Endothelial cell of umbilical vein (primary cell): ENCODE measurements at regions not wholly inside any gene's neighbourhood (a gene's known extent, or its start where the extent isn't known, plus 50 kb on each side); places are given as distances from the start of the nearest gene placed in this dataset.

Source experiments
- EZH2 ChIP-seq: IDR thresholded peaks from 2 replicates; pipeline ENCODE4 v1.6.1; 2012; ENCODE audit warnings: borderline replicate concordance, low read depth, mild to moderate bottlenecking, moderate library complexity, low read length, inconsistent platforms; ENCODE audit not compliant: severe bottlenecking
- GATA2 ChIP-seq: IDR thresholded peaks from 2 replicates; pipeline ENCODE4 v1.7.0; 2011; ENCODE audit warnings: low read depth, mild to moderate bottlenecking, moderate library complexity, mixed read lengths, low read length; ENCODE audit not compliant: insufficient read length, insufficient read depth
- JUN ChIP-seq: IDR thresholded peaks from 2 replicates; pipeline ENCODE4 v1.6.1; 2011; ENCODE audit warnings: borderline replicate concordance, low read depth; ENCODE audit not compliant: insufficient read length, insufficient read depth
- MYC ChIP-seq: IDR thresholded peaks from one replicate; pipeline ENCODE4 v1.6.1; 2011; ENCODE audit warnings: mild to moderate bottlenecking, low read depth, low read length
- POLR2A ChIP-seq: IDR thresholded peaks from 2 replicates; pipeline ENCODE4 v1.6.1; 2012; ENCODE audit warnings: low read depth, mild to moderate bottlenecking, control low read depth, low read length
- POLR2AphosphoS5 ChIP-seq: IDR thresholded peaks from 2 replicates; pipeline ENCODE4 v1.6.1; 2012; ENCODE audit warnings: low read depth, mild to moderate bottlenecking, control low read depth, low read length, moderate library complexity; ENCODE audit not compliant: insufficient read depth
- TF ChIP-seq, protein P1 (sequence below), 2 donors: IDR thresholded peaks; 1 replicate in 1 of 2; 2 replicates in 1 of 2; pipeline ENCODE4 v1.5.1; 2011; ENCODE audit warnings: low read length in 2 of 2, mild to moderate bottlenecking in 2 of 2, moderate library complexity in 2 of 2, control low read depth in 1 of 2, inconsistent platforms in 1 of 2, low read depth in 1 of 2; ENCODE audit not compliant: insufficient read depth in 1 of 2; ENCODE audit errors: extremely low read depth in 1 of 2
- TF ChIP-seq, protein P2 (sequence below): IDR thresholded peaks from 2 replicates; pipeline ENCODE4 v1.6.1; 2011; ENCODE audit not compliant: insufficient read depth, insufficient read length

DNA sequence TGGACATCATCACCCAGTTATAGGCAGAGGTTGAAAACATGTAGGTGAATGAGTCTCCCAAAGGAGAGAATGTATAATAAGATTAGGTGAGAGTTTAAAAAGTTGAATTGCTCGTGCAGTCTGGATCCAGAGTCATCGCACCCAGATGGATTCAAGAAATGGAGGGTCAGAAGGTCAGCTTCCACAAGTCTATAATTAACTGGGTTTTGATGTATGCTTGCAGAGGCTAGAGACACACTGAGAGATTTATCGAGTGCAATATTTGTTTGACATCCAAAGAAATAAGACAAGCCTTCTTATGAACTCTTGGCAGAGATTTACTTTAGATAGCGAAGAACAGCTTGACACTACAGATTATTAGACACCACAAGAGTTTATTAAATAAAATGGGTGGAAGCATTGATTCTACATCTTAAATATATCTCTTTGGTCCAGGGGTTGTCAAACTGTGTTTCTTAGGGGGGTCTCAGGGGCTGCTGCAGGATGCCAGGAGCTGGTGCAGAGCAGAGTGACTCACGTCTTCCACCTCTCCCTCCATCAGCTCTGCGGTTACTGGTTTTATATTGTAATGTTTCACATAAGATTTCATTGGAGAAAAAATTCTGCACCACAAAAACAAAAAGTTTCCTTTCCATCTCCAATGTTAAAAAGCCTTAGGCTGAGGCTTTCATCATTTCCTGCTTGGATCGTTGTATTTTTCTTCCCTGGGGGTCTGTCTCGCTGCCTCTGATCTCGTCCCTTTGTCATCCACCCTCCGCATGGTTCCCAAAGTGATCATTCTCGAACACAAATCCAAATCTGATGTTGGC, 176.2 kb upstream of the AHI1 start:
- TF ChIP-seq, protein P1, sequence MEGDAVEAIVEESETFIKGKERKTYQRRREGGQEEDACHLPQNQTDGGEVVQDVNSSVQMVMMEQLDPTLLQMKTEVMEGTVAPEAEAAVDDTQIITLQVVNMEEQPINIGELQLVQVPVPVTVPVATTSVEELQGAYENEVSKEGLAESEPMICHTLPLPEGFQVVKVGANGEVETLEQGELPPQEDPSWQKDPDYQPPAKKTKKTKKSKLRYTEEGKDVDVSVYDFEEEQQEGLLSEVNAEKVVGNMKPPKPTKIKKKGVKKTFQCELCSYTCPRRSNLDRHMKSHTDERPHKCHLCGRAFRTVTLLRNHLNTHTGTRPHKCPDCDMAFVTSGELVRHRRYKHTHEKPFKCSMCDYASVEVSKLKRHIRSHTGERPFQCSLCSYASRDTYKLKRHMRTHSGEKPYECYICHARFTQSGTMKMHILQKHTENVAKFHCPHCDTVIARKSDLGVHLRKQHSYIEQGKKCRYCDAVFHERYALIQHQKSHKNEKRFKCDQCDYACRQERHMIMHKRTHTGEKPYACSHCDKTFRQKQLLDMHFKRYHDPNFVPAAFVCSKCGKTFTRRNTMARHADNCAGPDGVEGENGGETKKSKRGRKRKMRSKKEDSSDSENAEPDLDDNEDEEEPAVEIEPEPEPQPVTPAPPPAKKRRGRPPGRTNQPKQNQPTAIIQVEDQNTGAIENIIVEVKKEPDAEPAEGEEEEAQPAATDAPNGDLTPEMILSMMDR (IDR thresholded peaks at IDR 0.05; ENCODE audit: extremely low read depth in 1 of 2, insufficient read depth in 1 of 2, low read depth in 1 of 2, low read length in 2 of 2): no peak
- no peak for TF ChIP-seq EZH2
- no peak for TF ChIP-seq POLR2AphosphoS5
- no peak for TF ChIP-seq POLR2A
- TF ChIP-seq GATA2: no peak
- TF ChIP-seq, protein P2, sequence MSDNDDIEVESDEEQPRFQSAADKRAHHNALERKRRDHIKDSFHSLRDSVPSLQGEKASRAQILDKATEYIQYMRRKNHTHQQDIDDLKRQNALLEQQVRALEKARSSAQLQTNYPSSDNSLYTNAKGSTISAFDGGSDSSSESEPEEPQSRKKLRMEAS: no peak
- TF ChIP-seq MYC: no peak
- no peak for TF ChIP-seq JUN
